ENCODE measurements at regions not wholly inside any gene's neighbourhood (a gene's known extent, or its start where the extent isn't known, plus 50 kb on each side); places are given as distances from the start of the nearest gene placed in this dataset.

- TF ChIP-seq CTCF (IDR thresholded peaks at IDR 0.05) (no peak), POLR2A (IDR thresholded peaks at IDR 0.05) (no peak)
Measured at GRCh38 chr12:4117386-4118016, 156.1 kb upstream of the CCND2 start.
